Progenitor cell of endocrine pancreas (in vitro differentiated cells): ENCODE measurements at regions not wholly inside any gene's neighbourhood (a gene's known extent, or its start where the extent isn't known, plus 50 kb on each side); places are given as distances from the start of the nearest gene placed in this dataset.
A peak's percentile ranks its signal among the peaks of the same experiment; 100 is the strongest.

ENCODE experiments used
- DNase-seq: peaks from one replicate; pipeline ENCODE4 v3.0.0; 2021; ENCODE audit warnings: low spot score; ENCODE audit not compliant: unreplicated experiment
- H3K27ac Mint-ChIP-seq: 2 replicates; pipeline ENCODE4 v1.8.0; 2021; ENCODE audit warnings: mild to moderate bottlenecking, moderate library complexity, mixed read lengths
- H3K27me3 Mint-ChIP-seq: 2 replicates; pipeline ENCODE4 v1.8.0; 2021; ENCODE audit warnings: mixed read lengths
- H3K36me3 Mint-ChIP-seq: 2 replicates; pipeline ENCODE4 v1.8.0; 2022; ENCODE audit warnings: mixed read lengths; ENCODE audit not compliant: insufficient read depth
- H3K4me1 Mint-ChIP-seq: 2 replicates; pipeline ENCODE4 v1.8.0; 2021; ENCODE audit warnings: low read depth, mixed read lengths
- H3K4me3 Mint-ChIP-seq: 2 replicates; pipeline ENCODE4 v1.8.0; 2021; ENCODE audit warnings: low read depth, mild to moderate bottlenecking, moderate library complexity, mixed read lengths
- H3K9me3 Mint-ChIP-seq: 2 replicates; pipeline ENCODE4 v1.8.0; 2021; ENCODE audit warnings: low read depth, mixed read lengths
- CTCF ChIP-seq: fragments of 200-600 bp; sonication (generic); IDR thresholded peaks from one replicate; pipeline ENCODE4 v1.5.0; 2021; ENCODE audit warnings: antibody characterized with exemption, mild to moderate bottlenecking; ENCODE audit not compliant: unreplicated experiment

- peaks cover 3% of the 10 kb centered on the region for H3K9me3 Mint-ChIP-seq
- DNase-seq: no peak
- no peaks in the 10 kb centered on the region for H3K27me3 Mint-ChIP-seq
- H3K36me3 Mint-ChIP-seq: no peaks in the 10 kb centered on the region
- no peak for TF ChIP-seq CTCF
- no peak overlapping the region for H3K27ac Mint-ChIP-seq
- no peak overlapping the region for H3K4me3 Mint-ChIP-seq
- peaks cover 4% of the 10 kb centered on the region for H3K4me1 Mint-ChIP-seq
Measured at GRCh38 chr17:70562137-70562536, 392.8 kb downstream of the KCNJ2 start.

GRCh38 chr17:70563281-70563820, 394.0 kb downstream of the KCNJ2 start:
- Mint-ChIP-seq H3K4me3 (no peak overlapping the region), H3K27me3 (no peaks in the 10 kb centered on the region), H3K36me3 (no peaks in the 10 kb centered on the region), H3K9me3 (peaks cover 3% of the 10 kb centered on the region), H3K4me1 (peaks cover 4% of the 10 kb centered on the region), H3K27ac (no peak overlapping the region)
- DNase-seq: no peak
- no peak for TF ChIP-seq CTCF

- DNase-seq: no peak
- Mint-ChIP-seq H3K27me3 (no peaks in the 10 kb centered on the region), H3K4me1 (no peaks in the 10 kb centered on the region), H3K4me3 (no peak overlapping the region), H3K36me3 (no peaks in the 10 kb centered on the region), H3K9me3 (no peaks in the 10 kb centered on the region), H3K27ac (no peak overlapping the region)
- no peak for TF ChIP-seq CTCF
Measured at GRCh38 chr17:70564006-70564620, 394.8 kb downstream of the KCNJ2 start.

- no peak for DNase-seq
- no peaks in the 10 kb centered on the region for H3K4me1 Mint-ChIP-seq
- no peak overlapping the region for H3K4me3 Mint-ChIP-seq
- H3K27me3 Mint-ChIP-seq: no peaks in the 10 kb centered on the region
- no peak for TF ChIP-seq CTCF
- no peak overlapping the region for H3K27ac Mint-ChIP-seq
- no peaks in the 10 kb centered on the region for H3K36me3 Mint-ChIP-seq
- H3K9me3 Mint-ChIP-seq: no peaks in the 10 kb centered on the region
Measured at GRCh38 chr17:70569128-70569527, 399.8 kb downstream of the KCNJ2 start.

- no peaks in the 10 kb centered on the region for H3K36me3 Mint-ChIP-seq
- DNase-seq: no peak
- peaks cover 7% of the 10 kb centered on the region for H3K9me3 Mint-ChIP-seq
- no peaks in the 10 kb centered on the region for H3K27me3 Mint-ChIP-seq
- H3K4me3 Mint-ChIP-seq: no peak overlapping the region
- H3K27ac Mint-ChIP-seq: peak overlapping the region; percentile 86
- TF ChIP-seq CTCF: no peak
- H3K4me1 Mint-ChIP-seq: no peaks in the 10 kb centered on the region
Measured at GRCh38 chr17:70577456-70577855, 408.1 kb downstream of the KCNJ2 start.
